ENCODE measurements at regions not wholly inside any gene's neighbourhood (a gene's known extent, or its start where the extent isn't known, plus 50 kb on each side); places are given as distances from the start of the nearest gene placed in this dataset.
A peak's percentile ranks its signal among the peaks of the same experiment; 100 is the strongest.

DNA sequence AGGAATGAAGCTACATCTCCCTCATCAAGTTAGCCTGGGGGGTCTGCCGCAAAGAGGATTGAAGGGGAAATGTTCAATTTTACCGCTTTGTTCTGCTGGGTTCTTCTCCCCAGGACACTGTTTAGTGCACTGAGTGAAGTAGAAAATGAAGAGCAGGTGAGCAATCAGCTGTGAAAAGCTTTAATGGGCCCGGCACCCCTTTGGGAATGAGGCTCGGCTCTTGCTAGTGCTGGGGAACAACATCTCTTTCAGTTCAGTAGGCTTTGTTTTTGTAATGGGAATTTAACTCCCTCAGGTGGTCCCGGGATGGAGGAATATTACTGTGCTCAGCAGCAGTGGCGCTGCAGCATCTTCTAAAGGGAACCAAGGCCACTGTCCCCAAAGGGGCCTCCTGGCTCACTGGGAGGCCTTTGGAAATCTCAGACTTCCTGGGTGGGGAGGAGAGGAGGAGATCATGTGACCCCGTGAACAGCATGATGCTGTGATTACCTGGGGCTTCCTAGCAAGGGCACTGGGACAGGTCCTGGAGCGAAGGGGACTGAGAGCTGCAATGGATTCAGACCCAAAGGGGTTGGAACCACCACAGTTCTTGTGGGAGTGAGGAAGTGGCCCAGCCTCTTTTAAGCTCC, 85.2 kb upstream of the MAX start:
- no peak for DNase-seq

DNA sequence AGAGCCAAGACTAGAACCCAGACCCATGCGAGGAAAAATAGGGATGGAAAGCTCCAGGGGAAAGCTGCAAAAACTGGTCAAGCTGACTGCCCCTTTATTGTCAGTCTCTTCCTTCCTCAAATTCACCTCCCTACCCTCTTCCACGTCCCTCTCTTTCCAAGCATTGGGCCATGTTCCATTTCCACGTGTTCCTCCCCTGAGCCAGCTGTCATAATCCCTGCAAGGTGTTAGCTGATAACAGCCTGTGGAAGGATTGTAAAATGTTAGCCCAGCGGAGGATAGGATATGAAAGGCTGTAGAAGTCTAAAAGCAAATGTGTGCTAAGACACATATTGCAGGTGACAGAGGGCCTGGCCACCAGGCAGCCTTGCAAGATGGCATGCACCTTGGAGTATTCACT, 88.0 kb upstream of the MAX start:
- DNase-seq, result no peak

DNA sequence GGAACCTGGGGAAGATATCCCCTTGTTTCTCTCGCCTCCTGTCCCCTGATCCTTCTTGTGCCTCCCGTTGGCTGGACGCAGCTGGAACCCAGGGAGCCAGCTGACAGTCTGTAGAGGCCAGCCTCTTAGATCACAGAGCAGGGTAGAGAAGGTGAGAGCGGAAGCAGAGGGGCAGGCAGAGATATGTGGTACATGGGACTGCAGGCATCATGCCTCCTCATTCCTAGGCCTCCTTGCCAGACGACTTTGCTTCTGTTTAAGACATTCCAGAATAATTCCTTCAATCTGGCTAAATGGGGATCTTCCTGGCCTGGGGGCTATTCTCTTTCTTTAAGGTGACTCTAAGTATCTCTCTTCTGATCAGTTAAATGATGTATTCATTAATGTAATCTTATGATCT, 89.4 kb upstream of the MAX start:
- no peak for DNase-seq

DNA sequence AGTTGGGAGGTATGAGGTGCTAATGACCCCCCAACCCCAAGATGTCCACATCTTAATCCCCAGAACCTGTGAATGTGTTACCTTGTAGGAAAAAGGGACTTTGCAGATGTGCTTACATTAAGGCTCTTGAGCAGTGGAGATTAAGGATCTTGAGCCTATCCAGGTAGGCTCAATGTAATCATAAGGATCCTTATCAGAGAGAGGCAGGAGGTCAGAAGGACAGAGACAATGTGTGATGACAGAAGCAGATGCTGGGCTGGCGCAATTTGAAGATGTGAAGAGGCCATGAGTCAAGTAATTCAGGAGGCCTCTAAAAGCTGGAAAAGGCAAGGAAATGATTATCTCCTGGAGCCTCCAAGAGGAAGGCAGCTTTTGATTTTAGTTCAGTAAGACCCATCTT, 90.4 kb upstream of the MAX start:
- DNase-seq, result no peak

DNA sequence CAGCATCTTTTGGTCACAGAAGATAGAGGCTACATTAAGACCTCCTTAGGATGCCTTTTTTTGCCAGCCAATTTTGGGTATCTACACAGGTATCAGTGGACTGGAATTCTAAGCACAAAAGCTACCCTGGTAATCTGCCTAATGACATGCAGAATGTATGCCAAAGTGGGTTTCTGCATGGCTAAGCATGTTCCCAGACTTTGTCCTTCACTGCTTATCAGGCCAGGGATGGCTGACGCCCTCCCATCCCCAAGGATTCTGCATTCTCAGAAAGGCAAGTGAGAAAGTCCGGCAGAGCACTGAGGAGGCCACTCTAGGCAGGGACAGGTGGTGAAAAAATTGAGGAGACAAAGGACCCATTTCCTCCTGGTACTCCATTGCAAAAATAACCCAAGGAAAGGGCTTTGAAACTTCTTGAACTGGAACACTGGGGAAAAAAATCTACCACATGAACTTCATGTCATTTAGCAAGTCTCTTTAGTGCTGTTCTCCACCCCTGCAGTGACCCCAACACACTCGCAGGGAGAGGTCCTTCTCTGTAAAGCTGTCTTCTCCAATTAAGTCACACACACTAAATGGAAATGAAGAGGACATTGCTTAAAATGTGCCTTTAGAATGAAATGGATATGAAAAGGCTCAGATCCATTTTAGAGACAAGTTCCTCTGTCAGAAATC, 91.7 kb upstream of the MAX start:
- no peak for DNase-seq

DNA sequence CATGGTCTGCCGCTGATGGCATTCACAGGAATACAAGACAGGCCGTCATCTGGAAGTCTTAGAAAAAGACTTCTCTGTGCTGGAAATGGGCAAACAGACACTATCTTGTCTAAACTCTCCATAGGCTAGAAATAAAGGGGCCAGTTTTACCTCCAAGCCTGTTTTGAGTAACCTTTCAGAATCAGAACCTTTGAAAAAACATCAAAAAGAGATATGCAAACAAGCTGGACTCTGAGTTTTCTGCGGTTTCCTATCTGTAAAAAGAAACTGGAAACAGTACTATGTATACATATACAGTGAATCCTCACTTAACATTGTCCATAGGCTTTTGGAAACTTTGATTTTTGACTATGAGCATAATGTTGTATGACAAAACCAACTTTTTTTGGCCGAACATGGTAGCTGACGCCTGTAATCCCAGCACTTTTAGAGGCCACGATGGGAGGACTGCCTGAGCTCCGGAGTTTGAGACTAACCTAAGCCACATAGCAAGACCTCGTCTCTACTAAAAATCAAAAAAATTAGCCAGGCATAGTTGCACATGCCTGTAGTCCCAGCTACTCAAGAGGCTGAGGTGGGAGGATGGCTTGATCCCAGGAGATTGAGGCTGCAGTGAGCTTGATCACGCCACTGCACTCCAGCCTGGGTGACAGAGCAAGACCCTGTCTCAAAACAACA, 92.9 kb upstream of the MAX start:
- no peak for DNase-seq

DNA sequence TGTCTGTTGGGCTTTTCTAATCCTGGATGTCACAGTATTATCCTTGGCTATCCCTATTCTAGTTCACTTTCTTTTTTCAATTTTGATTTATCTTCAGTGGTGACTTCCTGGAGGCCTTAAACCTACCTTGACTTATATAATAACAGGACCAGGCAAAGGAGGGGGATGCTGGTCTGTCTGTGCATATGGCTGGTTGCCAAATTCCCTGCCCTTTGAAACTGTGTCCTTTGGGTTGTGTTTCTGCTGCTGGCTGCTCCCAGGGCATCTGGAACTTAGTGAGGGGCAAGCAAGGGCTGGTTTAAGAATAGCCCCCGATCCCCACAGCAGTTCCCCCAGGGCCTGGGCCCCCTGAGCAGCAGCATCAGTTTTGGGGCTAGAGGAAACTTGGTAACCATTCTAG, 96.0 kb upstream of the MAX start:
- no peak for DNase-seq

DNA sequence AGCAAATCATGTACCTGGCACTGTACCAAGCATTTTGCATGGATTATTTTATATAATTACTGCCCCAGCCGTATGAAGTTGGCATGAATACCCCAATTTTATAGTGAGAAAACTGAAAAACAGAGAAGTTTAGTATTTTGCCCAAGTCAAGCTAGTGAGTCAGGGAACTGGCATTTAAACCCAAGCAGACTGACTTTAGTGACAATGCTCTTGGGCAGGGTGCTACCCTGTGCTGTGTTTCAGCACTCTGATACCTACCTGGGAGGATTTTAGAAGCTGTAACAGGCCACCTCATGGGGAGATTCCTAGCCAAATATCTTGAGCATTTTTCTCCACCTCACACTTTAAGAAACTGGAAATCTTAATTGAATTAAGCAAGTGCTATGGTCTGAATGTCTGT, 98.1 kb upstream of the MAX start:
- no peak for DNase-seq

DNA sequence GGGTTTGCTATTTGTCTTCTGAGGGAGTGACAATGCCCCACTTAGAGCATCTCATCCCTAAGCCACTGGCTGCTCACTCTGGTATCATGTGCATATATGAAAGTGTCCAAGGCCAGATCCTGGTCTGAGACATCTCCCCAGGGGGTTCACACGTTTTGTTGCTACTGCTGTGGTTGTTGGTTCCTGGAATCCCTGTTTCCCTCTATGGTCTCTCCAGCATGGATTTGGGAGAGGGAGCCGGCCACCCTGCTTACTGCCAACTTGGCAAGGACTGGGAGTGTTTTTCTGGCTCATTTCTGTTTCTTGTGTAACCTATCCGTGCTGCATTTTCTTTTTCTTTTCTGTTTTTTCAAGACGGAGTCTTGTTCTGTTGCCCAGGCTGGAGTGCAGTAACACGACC, 101.3 kb upstream of the MAX start:
- no peak for DNase-seq

DNA sequence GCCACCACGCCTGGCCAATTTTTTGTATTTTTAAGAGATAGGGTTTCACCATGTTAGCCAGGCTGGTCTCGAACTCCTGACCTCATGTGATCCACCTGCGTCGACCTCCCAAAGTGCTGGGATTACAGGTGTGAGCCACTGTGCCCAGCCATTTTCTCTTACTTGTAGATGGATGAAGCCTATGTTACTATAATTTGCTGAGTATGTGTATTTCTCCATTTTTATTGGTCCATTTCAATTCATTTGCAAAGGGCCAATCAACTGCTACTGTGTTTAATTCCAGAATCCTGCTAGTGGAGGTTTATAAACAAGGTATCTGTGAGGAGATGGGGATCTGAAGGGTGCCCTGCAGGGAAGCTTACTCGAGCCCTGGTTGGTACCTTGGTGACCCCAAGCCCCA, 101.7 kb upstream of the MAX start:
- DNase-seq, result no peak

DNA sequence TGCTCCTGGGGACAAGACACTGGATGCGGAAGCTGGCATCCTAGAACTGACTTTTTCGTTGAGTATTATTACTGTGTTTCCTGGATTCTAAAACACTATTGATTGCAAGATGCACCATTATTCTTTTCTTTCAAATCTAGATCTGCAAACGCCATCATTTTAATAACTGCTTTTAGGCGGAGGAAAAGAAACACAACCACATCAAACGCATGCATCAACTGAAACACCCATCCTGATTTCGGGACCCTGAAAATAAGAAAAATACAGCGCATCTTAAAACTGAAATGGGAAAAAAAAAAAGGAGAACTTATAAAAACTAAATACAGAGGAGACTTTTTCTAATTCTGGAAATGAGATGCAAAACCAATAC, 103.7 kb upstream of the MAX start:
- DNase-seq, result no peak

DNA sequence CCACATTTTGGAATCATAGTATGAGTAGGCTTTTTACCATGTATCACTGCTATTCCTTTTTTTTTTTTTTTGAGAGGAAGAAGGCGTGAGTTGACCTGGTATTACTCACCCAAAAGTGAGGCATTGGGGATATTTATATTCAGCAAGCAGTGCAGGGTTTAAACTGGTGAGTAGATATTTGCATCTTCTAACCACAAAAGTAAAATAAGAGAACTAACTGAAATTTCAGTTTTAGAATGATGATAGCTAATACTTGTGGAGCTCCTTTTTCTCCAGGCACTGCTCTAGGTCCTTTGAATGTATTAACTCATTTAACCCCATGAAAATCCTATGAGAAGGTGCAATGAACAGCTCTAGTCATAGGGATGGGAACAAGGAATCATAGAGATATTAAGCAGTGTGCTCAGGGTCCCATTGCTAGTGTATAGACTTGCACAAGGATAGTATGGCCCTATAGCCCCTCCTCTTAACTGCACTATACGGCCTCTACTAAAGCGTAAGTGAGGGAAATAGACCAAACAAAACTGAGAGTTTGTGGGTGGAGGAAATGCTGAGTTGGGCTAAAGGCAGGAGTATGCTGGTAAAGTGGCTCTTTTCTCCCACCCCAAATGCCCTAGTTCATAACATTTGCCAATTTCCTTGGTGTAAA, 104.3 kb upstream of the MAX start:
- no peak for DNase-seq

DNA sequence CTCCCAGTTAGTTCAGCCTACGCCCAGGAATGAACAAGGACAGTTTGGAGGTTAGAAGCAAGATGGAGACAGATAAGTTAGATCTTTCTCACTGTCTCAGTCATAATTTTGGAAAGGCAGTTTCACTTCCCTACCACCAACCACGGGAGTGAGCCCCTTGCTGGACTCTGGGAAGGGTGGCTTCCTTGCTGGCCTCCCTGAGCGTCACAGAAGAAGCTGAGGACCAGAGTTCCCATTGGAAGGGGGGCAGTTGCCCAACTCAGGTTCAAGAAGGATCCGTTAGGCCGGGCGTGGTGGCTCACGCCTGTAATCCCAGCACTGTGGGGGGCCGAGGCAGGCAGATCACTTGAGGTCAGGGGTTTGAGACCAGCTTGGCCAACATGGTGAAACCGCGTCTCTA, 106.2 kb upstream of the MAX start:
- no peak for DNase-seq

DNA sequence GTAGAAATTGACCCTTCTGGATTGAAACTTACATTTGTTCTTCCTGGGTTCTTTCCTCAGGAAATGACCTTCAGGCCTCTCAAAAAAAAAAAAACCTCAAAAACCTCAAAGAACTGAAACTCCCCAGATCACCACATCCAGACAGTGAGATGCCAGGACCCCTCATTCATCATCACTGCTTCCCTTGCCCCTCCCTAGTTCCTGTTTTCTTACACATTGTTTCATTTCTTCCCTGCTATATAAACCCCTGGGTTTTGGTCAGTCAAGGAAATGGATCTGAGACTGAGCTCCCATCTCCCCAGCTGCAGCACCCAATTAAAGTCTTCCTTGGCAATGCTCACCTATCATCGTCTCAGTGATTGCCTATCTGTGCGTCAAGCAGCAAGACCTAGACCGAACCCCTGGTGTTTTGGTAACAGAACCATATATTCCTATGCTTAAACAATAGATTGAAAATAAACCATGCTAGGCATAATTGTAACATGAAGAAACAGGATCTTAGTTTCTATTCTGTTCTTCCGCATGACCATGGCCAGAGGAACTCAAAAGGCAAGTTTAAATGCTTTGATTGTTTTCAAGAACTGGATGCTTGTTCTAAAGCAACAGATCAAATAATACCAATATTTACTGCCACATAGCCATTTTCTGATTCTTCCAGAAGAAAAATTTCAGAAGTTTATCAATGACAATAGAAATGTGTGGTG, 108.0 kb upstream of the MAX start:
- DNase-seq, result no peak

DNA sequence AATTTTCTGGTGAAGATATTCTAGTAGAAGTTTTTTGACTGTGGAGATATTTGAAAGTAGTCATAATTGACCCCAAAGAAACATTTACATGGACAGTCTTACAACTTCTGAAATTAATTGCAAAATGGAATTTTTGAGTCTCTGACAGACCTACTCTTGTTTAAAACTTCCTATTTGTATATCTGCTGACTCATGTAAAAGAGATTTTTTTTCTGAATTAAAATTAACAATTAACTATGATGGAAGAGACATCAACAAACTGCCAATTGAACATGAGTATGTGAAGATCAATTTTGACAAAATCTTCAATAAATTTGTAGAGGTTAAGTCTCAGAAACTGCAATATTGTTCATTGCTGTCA, 108.5 kb upstream of the MAX start:
- DNase-seq, result no peak

DNA sequence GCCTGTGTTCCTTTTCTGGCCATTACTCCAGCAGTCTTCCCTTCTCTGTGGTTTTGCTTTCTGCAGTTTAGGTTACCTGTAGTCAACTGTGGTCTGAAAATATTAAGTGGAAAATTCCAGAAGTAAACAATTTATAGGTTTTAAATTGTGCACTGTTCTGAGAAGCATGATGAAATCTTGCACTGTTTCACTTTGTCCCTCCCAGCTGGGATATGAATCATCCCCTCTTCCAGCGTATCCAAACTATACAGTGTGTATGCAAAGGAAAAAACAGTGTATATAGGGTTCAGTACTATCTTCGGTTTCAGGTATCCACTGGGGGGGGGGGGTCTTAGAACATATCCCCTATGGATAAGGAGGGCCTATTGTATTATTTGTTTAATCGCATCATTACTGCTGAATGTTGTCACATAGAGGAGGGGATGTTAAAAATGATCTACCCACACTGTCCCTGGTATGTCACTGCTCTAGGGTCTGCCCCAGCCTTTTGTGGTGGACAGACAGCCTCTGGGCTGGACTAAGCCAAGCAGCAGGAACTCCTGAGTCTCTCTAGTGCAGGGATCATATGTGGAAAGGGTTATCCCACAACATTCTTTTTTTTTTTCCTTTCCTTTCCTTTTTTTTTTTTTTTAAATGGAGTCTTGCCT, 109.1 kb upstream of the MAX start:
- DNase-seq, result no peak

DNA sequence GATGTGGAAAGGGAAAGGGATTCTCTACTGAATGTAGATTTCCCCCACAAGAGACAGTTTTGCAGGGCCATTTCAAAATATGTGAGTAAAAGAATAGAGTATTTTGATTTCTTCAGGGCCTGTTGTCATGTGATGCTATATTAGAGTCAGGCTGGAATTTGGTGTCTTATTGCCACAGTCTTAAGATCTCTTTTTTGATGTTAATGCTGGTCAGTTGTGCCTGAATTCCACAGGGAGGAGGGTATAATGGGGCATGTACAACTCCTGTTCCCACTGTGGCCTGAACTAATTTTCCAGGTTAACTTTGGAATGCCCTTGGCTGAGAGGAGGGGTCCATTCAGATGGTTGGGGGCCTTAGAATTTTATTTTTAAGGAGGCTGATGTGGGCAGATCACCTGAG, 111.0 kb upstream of the MAX start:
- DNase-seq, result no peak

DNA sequence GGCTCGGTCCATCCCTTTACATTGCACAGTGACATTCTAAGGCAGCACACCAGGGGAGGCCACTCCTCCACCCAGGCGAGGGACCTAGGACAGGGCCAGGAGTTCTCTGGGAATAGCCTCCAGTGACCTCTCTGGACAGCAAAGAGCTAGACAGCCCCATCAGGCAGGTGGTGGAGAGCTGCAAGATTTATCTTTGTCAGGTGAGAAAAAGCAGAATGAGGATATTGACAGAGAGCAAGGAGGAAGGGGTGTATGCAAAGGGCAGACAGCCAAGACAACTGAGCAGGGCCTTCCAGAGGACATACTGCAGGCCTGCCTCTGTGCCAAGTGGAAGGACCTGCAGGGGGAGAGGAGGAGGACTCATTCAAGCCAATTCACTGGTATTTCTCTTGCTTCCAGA, 112.4 kb upstream of the MAX start:
- DNase-seq, result peak; percentile 42

DNA sequence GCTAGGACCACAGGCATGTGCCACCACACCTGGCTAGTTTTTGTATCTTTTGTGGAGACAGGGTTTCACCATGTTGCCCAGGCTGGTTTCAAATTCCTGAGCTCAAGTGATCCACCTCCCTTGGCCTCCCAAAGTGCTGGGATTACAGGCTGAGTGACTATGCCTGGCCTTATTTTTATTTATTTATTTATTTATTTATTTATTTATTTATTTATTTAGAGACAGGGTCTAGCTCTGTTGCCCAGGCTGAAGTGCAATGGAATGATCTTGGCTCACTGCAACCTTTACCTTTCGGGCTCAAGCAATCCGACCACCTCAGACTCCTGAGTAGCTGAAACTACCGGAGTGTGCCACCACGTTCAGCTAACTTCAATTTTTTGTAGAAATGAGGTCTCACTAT, 117.0 kb upstream of the MAX start:
- DNase-seq, result no peak

DNA sequence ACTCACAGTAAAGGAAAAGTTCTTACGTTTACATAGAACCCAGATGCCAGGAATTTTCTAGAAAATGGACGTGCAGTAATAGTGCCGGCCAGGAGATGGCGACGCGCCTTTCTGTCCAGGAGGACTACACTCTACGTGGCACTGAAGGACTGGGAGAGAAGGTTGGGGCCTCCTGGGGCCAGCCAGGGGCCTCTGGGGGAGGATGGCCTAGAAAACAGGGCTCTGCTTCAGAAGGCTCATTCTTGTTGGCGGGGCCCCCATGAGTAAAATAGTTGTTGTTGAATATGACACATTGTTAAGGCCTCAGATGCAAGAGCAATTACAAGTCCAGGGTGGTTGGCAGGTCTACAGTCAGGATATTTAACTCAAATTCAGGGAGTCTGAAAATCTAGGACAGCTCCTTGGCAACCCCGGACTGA, 120.1 kb upstream of the MAX start:
- peak; percentile 61 for DNase-seq

DNA sequence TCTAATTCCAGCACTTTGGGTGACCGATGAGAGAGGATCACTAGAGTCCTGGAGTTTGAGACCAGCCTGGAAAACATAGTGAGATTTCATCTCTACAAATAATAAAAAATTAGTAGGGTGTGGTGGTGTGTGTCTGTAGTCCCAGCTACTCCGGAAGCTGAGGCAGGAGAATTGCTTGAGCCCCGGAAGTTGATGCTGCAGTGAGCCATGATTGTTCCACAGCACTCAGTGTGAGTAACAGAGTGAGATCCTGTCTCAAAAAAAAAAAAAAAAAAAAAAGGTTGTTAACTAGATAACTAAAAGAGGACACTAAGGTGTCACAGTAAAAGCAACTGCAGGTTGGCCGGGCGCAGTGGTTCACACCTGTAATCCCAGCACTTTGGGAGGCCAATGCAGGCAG, 121.3 kb upstream of the MAX start:
- DNase-seq, result no peak

DNA sequence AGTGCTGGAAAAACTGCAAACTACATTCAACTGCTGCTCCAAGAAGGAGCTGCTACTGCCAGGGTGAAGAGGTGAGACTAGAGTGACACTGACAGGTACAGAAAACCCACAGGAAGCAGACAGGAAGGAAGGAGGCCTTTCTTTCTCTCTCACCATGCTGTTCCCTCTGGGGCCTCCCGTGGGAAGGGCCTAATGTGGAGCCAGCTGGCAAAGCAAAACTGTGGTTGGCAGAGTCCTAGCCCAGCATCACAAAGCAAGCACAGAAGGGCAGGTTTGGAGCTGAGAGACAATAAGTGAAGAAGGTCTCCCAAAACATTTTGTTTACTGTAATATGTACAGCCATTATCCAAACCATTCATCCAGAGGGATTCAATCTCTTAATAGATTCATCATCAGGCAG, 122.5 kb upstream of the MAX start:
- DNase-seq, result peak; percentile 81

Data from NCI-H1092 treated with DMSO at 0.1 percent for 48 hours (cell line).